ENCODE measurements at regions not wholly inside any gene's neighbourhood (a gene's known extent, or its start where the extent isn't known, plus 50 kb on each side); places are given as distances from the start of the nearest gene placed in this dataset.
"Not testable (repeated sequence)": the region's sequence is repeated elsewhere in the genome, so short reads cannot be mapped to it uniquely, and the experiment has no call there.

- no peak for DNase-seq
Observed at GRCh38 chr10:62661143-62661542, 143.4 kb upstream of the ADO start.

- peak in 1 of 2 donors; percentile 66 for DNase-seq
Observed at GRCh38 chr10:62662486-62662885, 142.0 kb upstream of the ADO start.

- no peak for DNase-seq
Observed at GRCh38 chr10:62665771-62666170, 138.7 kb upstream of the ADO start.

- DNase-seq, result peak; percentile 69 to 85
Observed at GRCh38 chr10:62666275-62666674, 138.2 kb upstream of the ADO start.

GRCh38 chr10:62669341-62669740, 135.2 kb upstream of the ADO start:
- peak in 1 of 2 donors; percentile 7 for DNase-seq

- no peak for DNase-seq
Observed at GRCh38 chr10:62671104-62671503, 133.4 kb upstream of the ADO start.

- DNase-seq, result peak; percentile 64 to 73
Observed at GRCh38 chr10:62681211-62681940, 123.1 kb upstream of the ADO start.

- peak in 1 of 2 donors; percentile 67 for DNase-seq
Observed at GRCh38 chr10:62684911-62685310, 119.6 kb upstream of the ADO start.

GRCh38 chr10:62687230-62687748, 117.2 kb upstream of the ADO start:
- no peak for DNase-seq

- peak in 1 of 2 donors; percentile 1 for DNase-seq
Observed at GRCh38 chr10:62688971-62689700, 115.4 kb upstream of the ADO start.

GRCh38 chr10:62689712-62690111, 114.8 kb upstream of the ADO start:
- peak; percentile 44 to 58 for DNase-seq

GRCh38 chr10:62690703-62691102, 113.8 kb upstream of the ADO start:
- DNase-seq, result no peak

- DNase-seq, result peak; percentile 57 to 68
Observed at GRCh38 chr10:62691336-62691735, 113.2 kb upstream of the ADO start.

- DNase-seq, result no peak
Observed at GRCh38 chr10:62692085-62692484, 112.4 kb upstream of the ADO start.

GRCh38 chr10:62693306-62693705, 111.2 kb upstream of the ADO start:
- no peak for DNase-seq

- DNase-seq, result peak in 1 of 2 donors; percentile 1
Observed at GRCh38 chr10:62694537-62695126, 109.9 kb upstream of the ADO start.

GRCh38 chr10:62696798-62697197, 107.7 kb upstream of the ADO start:
- peak in 1 of 2 donors; percentile 1 for DNase-seq

GRCh38 chr10:62699148-62699547, 105.4 kb upstream of the ADO start:
- peak in 1 of 2 donors; percentile 18 for DNase-seq

GRCh38 chr10:62704121-62704520, 100.4 kb upstream of the ADO start:
- not testable (repeated sequence) for DNase-seq

GRCh38 chr10:62705789-62706188, 98.7 kb upstream of the ADO start:
- DNase-seq, result no peak

GRCh38 chr10:62707810-62708209, 96.7 kb upstream of the ADO start:
- DNase-seq, result no peak

GRCh38 chr10:62708569-62708968, 96.0 kb upstream of the ADO start:
- peak; percentile 81 to 82 for DNase-seq

- peak in 1 of 2 donors; percentile 3 for DNase-seq
Observed at GRCh38 chr10:62709200-62709599, 95.3 kb upstream of the ADO start.
